Fibroblast of skin of abdomen (primary cell): ENCODE measurements at regions not wholly inside any gene's neighbourhood (a gene's known extent, or its start where the extent isn't known, plus 50 kb on each side); places are given as distances from the start of the nearest gene placed in this dataset.
"Not testable (repeated sequence)": the region's sequence is repeated elsewhere in the genome, so short reads cannot be mapped to it uniquely, and the experiment has no call there.

Source experiments
- DNase-seq: peaks from one replicate; pipeline ENCODE4 v3.0.0-alpha.2; 2013

- no peak for DNase-seq
These were observed 136.5 kb upstream of the LARP1 start for GRCh38 chr5:154618696-154619095.

GRCh38 chr5:154614595-154614994 lies 136.6 kb upstream of the HAND1 start:
- DNase-seq, result no peak

- no peak for DNase-seq
These were observed 136.1 kb upstream of the HAND1 start for GRCh38 chr5:154614125-154614524.

- DNase-seq, result no peak
These were observed 134.6 kb upstream of the HAND1 start for GRCh38 chr5:154612666-154613065.

GRCh38 chr5:154611341-154611767 lies 133.3 kb upstream of the HAND1 start:
- DNase-seq, result no peak

- DNase-seq, result peak; percentile 65
These were observed 132.5 kb upstream of the HAND1 start for GRCh38 chr5:154610321-154611154.

- no peak for DNase-seq
These were observed 131.2 kb upstream of the HAND1 start for GRCh38 chr5:154609251-154609650.

GRCh38 chr5:154608531-154609011 lies 130.5 kb upstream of the HAND1 start:
- no peak for DNase-seq

GRCh38 chr5:154607746-154608145 lies 129.7 kb upstream of the HAND1 start:
- DNase-seq, result no peak

GRCh38 chr5:154606246-154606645 lies 128.2 kb upstream of the HAND1 start:
- DNase-seq, result no peak

GRCh38 chr5:154603953-154604679 lies 126.1 kb upstream of the HAND1 start:
- peak; percentile 47 for DNase-seq

GRCh38 chr5:154603485-154603884 lies 125.5 kb upstream of the HAND1 start:
- no peak for DNase-seq

- no peak for DNase-seq
These were observed 125.0 kb upstream of the HAND1 start for GRCh38 chr5:154603011-154603410.

- no peak for DNase-seq
These were observed 123.0 kb upstream of the HAND1 start for GRCh38 chr5:154601014-154601413.

- DNase-seq, result no peak
These were observed 120.0 kb upstream of the HAND1 start for GRCh38 chr5:154598021-154598420.

GRCh38 chr5:154596844-154597243 lies 118.8 kb upstream of the HAND1 start:
- DNase-seq, result not testable (repeated sequence)

- no peak for DNase-seq
These were observed 117.6 kb upstream of the HAND1 start for GRCh38 chr5:154595662-154596061.

GRCh38 chr5:154593796-154594195 lies 115.8 kb upstream of the HAND1 start:
- DNase-seq, result no peak

- peak; percentile 64 for DNase-seq
These were observed 115.0 kb upstream of the HAND1 start for GRCh38 chr5:154593071-154593470.

GRCh38 chr5:154590093-154590724 lies 112.2 kb upstream of the HAND1 start:
- no peak for DNase-seq

GRCh38 chr5:154589511-154589910 lies 111.5 kb upstream of the HAND1 start:
- no peak for DNase-seq

GRCh38 chr5:154588833-154589425 lies 110.9 kb upstream of the HAND1 start:
- DNase-seq, result not testable (repeated sequence)
